ENCODE measurements at regions not wholly inside any gene's neighbourhood (a gene's known extent, or its start where the extent isn't known, plus 50 kb on each side); places are given as distances from the start of the nearest gene placed in this dataset.

DNA sequence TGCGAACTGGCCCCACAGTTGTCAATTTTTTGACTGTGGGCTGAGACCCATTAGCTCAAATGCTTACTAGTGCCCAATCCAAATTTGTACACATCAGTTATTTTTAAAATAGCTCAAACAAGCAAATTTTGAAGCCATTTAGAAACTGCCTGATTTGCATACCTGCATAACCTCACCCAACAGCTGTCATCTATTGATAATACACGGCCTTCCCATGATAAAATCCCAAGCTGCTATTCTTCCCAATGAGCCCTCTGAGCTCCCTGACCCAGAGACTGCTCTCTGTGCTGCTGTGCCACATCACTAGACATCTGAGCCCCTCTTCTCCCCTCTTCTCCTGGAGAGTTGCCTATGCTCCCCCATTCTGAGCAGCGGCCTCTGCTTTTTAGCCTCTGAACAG is 140.5 kb upstream of the EEF1E1 start:
- TF ChIP-seq POLR2A (IDR thresholded peaks at IDR 0.05) (no peak), EP300 (IDR thresholded peaks at IDR 0.05) (no peak)
- TF ChIP-seq, protein P1, sequence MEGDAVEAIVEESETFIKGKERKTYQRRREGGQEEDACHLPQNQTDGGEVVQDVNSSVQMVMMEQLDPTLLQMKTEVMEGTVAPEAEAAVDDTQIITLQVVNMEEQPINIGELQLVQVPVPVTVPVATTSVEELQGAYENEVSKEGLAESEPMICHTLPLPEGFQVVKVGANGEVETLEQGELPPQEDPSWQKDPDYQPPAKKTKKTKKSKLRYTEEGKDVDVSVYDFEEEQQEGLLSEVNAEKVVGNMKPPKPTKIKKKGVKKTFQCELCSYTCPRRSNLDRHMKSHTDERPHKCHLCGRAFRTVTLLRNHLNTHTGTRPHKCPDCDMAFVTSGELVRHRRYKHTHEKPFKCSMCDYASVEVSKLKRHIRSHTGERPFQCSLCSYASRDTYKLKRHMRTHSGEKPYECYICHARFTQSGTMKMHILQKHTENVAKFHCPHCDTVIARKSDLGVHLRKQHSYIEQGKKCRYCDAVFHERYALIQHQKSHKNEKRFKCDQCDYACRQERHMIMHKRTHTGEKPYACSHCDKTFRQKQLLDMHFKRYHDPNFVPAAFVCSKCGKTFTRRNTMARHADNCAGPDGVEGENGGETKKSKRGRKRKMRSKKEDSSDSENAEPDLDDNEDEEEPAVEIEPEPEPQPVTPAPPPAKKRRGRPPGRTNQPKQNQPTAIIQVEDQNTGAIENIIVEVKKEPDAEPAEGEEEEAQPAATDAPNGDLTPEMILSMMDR (IDR thresholded peaks at IDR 0.05) = no peak
